Stimulated activated memory B cell treated with anti-CD40 and anti-IgM and Interleukin-4, amounts not matched to agents 10 μg/mL and 1 μg/mL and 100 μg/mL, for 72 hours (primary cell): ENCODE measurements at regions not wholly inside any gene's neighbourhood (a gene's known extent, or its start where the extent isn't known, plus 50 kb on each side); places are given as distances from the start of the nearest gene placed in this dataset.
"Not testable (repeated sequence)": the region's sequence is repeated elsewhere in the genome, so short reads cannot be mapped to it uniquely, and the experiment has no call there.

Source experiments
- ATAC-seq: fragments of 150-1000 bp; cut with Tn5 transposase; 2 replicates; pipeline ENCODE4 v1.10.0; 2021
- H3K27ac Mint-ChIP-seq: one replicate; pipeline ENCODE4 v1.8.0; 2022; ENCODE audit warnings: mild to moderate bottlenecking, mixed read lengths
- H3K27me3 Mint-ChIP-seq: one replicate; pipeline ENCODE4 v1.8.0; 2022; ENCODE audit warnings: mixed read lengths
- H3K36me3 Mint-ChIP-seq: one replicate; pipeline ENCODE4 v1.8.0; 2022; ENCODE audit warnings: mixed read lengths
- H3K4me1 Mint-ChIP-seq: one replicate; pipeline ENCODE4 v1.8.0; 2022; ENCODE audit warnings: mixed read lengths
- H3K4me3 Mint-ChIP-seq: one replicate; pipeline ENCODE4 v1.8.0; 2022; ENCODE audit warnings: mild to moderate bottlenecking, moderate library complexity, mixed read lengths
- H3K9me3 Mint-ChIP-seq: one replicate; pipeline ENCODE4 v1.8.0; 2022; ENCODE audit warnings: mixed read lengths

GRCh38 chr13:39931505-39931904 lies 276.0 kb downstream of the COG6 start:
- Mint-ChIP-seq H3K4me1 (no peaks in the 10 kb centered on the region), H3K27me3 (peaks cover 36% of the 10 kb centered on the region), H3K9me3 (no peaks in the 10 kb centered on the region), H3K4me3 (no peak overlapping the region), H3K36me3 (no peaks in the 10 kb centered on the region), H3K27ac (no peak overlapping the region)
- no peak for ATAC-seq

- H3K27me3 Mint-ChIP-seq, result peaks cover 36% of the 10 kb centered on the region
- H3K4me1 Mint-ChIP-seq, H3K9me3 Mint-ChIP-seq, ATAC-seq, H3K27ac Mint-ChIP-seq, H3K4me3 Mint-ChIP-seq, H3K36me3 Mint-ChIP-seq: not testable (repeated sequence)
Observed at GRCh38 chr13:39932514-39932913, 277.1 kb downstream of the COG6 start.

GRCh38 chr13:39935155-39935554 lies 279.7 kb downstream of the COG6 start:
- no peak overlapping the region for H3K27ac Mint-ChIP-seq
- no peaks in the 10 kb centered on the region for H3K4me1 Mint-ChIP-seq
- H3K4me3 Mint-ChIP-seq, result no peak overlapping the region
- H3K9me3 Mint-ChIP-seq, result no peaks in the 10 kb centered on the region
- no peaks in the 10 kb centered on the region for H3K36me3 Mint-ChIP-seq
- ATAC-seq, result no peak
- peaks cover 17% of the 10 kb centered on the region for H3K27me3 Mint-ChIP-seq

- no peak for ATAC-seq
- H3K9me3 Mint-ChIP-seq, result no peaks in the 10 kb centered on the region
- peaks cover 11% of the 10 kb centered on the region for H3K27me3 Mint-ChIP-seq
- H3K4me1 Mint-ChIP-seq, result peaks cover 10% of the 10 kb centered on the region
- H3K27ac Mint-ChIP-seq, result no peak overlapping the region
- no peak overlapping the region for H3K4me3 Mint-ChIP-seq
- no peaks in the 10 kb centered on the region for H3K36me3 Mint-ChIP-seq
Observed at GRCh38 chr13:39938596-39938995, 283.1 kb downstream of the COG6 start.

- H3K27ac Mint-ChIP-seq, result no peak overlapping the region
- ATAC-seq, result no peak
- H3K4me3 Mint-ChIP-seq, result no peak overlapping the region
- peaks cover 19% of the 10 kb centered on the region for H3K27me3 Mint-ChIP-seq
- H3K36me3 Mint-ChIP-seq, result no peaks in the 10 kb centered on the region
- no peaks in the 10 kb centered on the region for H3K9me3 Mint-ChIP-seq
- H3K4me1 Mint-ChIP-seq, result peaks cover 10% of the 10 kb centered on the region
Observed at GRCh38 chr13:39941236-39941635, 285.8 kb downstream of the COG6 start.

- H3K36me3 Mint-ChIP-seq, result no peaks in the 10 kb centered on the region
- H3K27me3 Mint-ChIP-seq, result peaks cover 26% of the 10 kb centered on the region
- H3K9me3 Mint-ChIP-seq, result no peaks in the 10 kb centered on the region
- no peak overlapping the region for H3K4me3 Mint-ChIP-seq
- peaks cover 10% of the 10 kb centered on the region for H3K4me1 Mint-ChIP-seq
- H3K27ac Mint-ChIP-seq, result no peak overlapping the region
- peak; percentile 34 for ATAC-seq
Observed at GRCh38 chr13:39941911-39942551, 286.6 kb downstream of the COG6 start.

GRCh38 chr13:39942552-39943273 lies 287.3 kb downstream of the COG6 start:
- Mint-ChIP-seq H3K27me3 (peaks cover 26% of the 10 kb centered on the region), H3K36me3 (no peaks in the 10 kb centered on the region), H3K4me1 (peaks cover 10% of the 10 kb centered on the region), H3K9me3 (no peaks in the 10 kb centered on the region), H3K4me3 (no peak overlapping the region), H3K27ac (no peak overlapping the region)
- ATAC-seq, result peak; percentile 89

GRCh38 chr13:39943711-39944110 lies 288.2 kb downstream of the COG6 start:
- Mint-ChIP-seq H3K36me3 (no peaks in the 10 kb centered on the region), H3K27me3 (peaks cover 26% of the 10 kb centered on the region), H3K4me3 (no peak overlapping the region), H3K4me1 (peaks cover 10% of the 10 kb centered on the region), H3K9me3 (no peaks in the 10 kb centered on the region), H3K27ac (no peak overlapping the region)
- ATAC-seq, result no peak

- no peak overlapping the region for H3K4me3 Mint-ChIP-seq
- peaks cover 10% of the 10 kb centered on the region for H3K4me1 Mint-ChIP-seq
- H3K27me3 Mint-ChIP-seq, result peaks cover 26% of the 10 kb centered on the region
- no peaks in the 10 kb centered on the region for H3K36me3 Mint-ChIP-seq
- H3K27ac Mint-ChIP-seq, result no peak overlapping the region
- H3K9me3 Mint-ChIP-seq, result no peaks in the 10 kb centered on the region
- no peak for ATAC-seq
Observed at GRCh38 chr13:39945226-39945625, 289.8 kb downstream of the COG6 start.

- Mint-ChIP-seq H3K36me3 (no peaks in the 10 kb centered on the region), H3K4me1 (peaks cover 10% of the 10 kb centered on the region), H3K27me3 (peaks cover 26% of the 10 kb centered on the region), H3K4me3 (no peak overlapping the region), H3K27ac (no peak overlapping the region), H3K9me3 (no peaks in the 10 kb centered on the region)
- no peak for ATAC-seq
Observed at GRCh38 chr13:39946769-39947168, 291.3 kb downstream of the COG6 start.

GRCh38 chr13:39951301-39951700 lies 295.8 kb downstream of the COG6 start:
- no peaks in the 10 kb centered on the region for H3K36me3 Mint-ChIP-seq

GRCh38 chr13:39952249-39953233 lies 297.1 kb downstream of the COG6 start:
- Mint-ChIP-seq H3K4me3 (no peak overlapping the region), H3K27ac (no peak overlapping the region), H3K27me3 (no peaks in the 10 kb centered on the region), H3K36me3 (no peaks in the 10 kb centered on the region), H3K4me1 (peaks cover 27% of the 10 kb centered on the region), H3K9me3 (no peaks in the 10 kb centered on the region)
- ATAC-seq, result peak; percentile 10

More at GRCh38 chr13:39951301-39951700, 295.8 kb downstream of the COG6 start:
- Mint-ChIP-seq H3K4me3 (no peak overlapping the region), H3K27me3 (peaks cover 6% of the 10 kb centered on the region), H3K27ac (no peak overlapping the region), H3K9me3 (no peaks in the 10 kb centered on the region), H3K4me1 (peaks cover 18% of the 10 kb centered on the region)
- ATAC-seq, result no peak

- H3K27me3 Mint-ChIP-seq, result no peaks in the 10 kb centered on the region
- H3K4me3 Mint-ChIP-seq, result no peak overlapping the region
- ATAC-seq, result no peak
- H3K36me3 Mint-ChIP-seq, result no peaks in the 10 kb centered on the region
- H3K9me3 Mint-ChIP-seq, result no peaks in the 10 kb centered on the region
- no peak overlapping the region for H3K27ac Mint-ChIP-seq
- peaks cover 37% of the 10 kb centered on the region for H3K4me1 Mint-ChIP-seq
Observed at GRCh38 chr13:39954476-39954875, 299.0 kb downstream of the COG6 start.

- Mint-ChIP-seq H3K36me3 (no peaks in the 10 kb centered on the region), H3K4me1 (peaks cover 37% of the 10 kb centered on the region)
- peak; percentile 46 for ATAC-seq
Observed at GRCh38 chr13:39955560-39955959, 300.1 kb downstream of the COG6 start.

GRCh38 chr13:39956036-39956435 lies 300.6 kb downstream of the COG6 start:
- Mint-ChIP-seq H3K9me3 (no peaks in the 10 kb centered on the region), H3K27me3 (no peaks in the 10 kb centered on the region), H3K36me3 (no peaks in the 10 kb centered on the region), H3K4me1 (peaks cover 37% of the 10 kb centered on the region), H3K27ac (peak overlapping the region; percentile 62), H3K4me3 (no peak overlapping the region)
- ATAC-seq, result peak; percentile 83

More at GRCh38 chr13:39955560-39955959, 300.1 kb downstream of the COG6 start:
- no peak overlapping the region for H3K27ac Mint-ChIP-seq
- no peaks in the 10 kb centered on the region for H3K27me3 Mint-ChIP-seq
- no peaks in the 10 kb centered on the region for H3K9me3 Mint-ChIP-seq
- no peak overlapping the region for H3K4me3 Mint-ChIP-seq
